GM12864 (cell line): ENCODE measurements at regions not wholly inside any gene's neighbourhood (a gene's known extent, or its start where the extent isn't known, plus 50 kb on each side); places are given as distances from the start of the nearest gene placed in this dataset.

Experiments
- DNase-seq: peaks from one replicate; pipeline ENCODE4 v3.0.0-alpha.2; 2011; ENCODE audit warnings: low read depth
- H3K4me3 ChIP-seq: 2 replicates; pipeline ENCODE4 v1.5.1; 2011; ENCODE audit warnings: mild to moderate bottlenecking, low read depth, low read length, control low read depth
- CTCF ChIP-seq: IDR thresholded peaks from 2 replicates; pipeline ENCODE4 v1.5.1; 2011; ENCODE audit warnings: low read depth, mild to moderate bottlenecking, moderate library complexity, low read length, control low read depth, inconsistent platforms; ENCODE audit errors: missing control alignments

- H3K4me3 ChIP-seq: no peak overlapping the region
- no peak for DNase-seq
- no peak for TF ChIP-seq CTCF
These were observed 421.8 kb downstream of the SPRY2 start for GRCh38 chr13:79919091-79919490.

- no peak overlapping the region for H3K4me3 ChIP-seq
- TF ChIP-seq CTCF: no peak
- DNase-seq: no peak
These were observed 422.3 kb downstream of the SPRY2 start for GRCh38 chr13:79918620-79919019.

GRCh38 chr13:79917628-79918027, 423.3 kb downstream of the SPRY2 start:
- no peak overlapping the region for H3K4me3 ChIP-seq
- no peak for TF ChIP-seq CTCF
- no peak for DNase-seq

GRCh38 chr13:79915114-79915811, 425.7 kb downstream of the SPRY2 start:
- no peak for DNase-seq
- no peak overlapping the region for H3K4me3 ChIP-seq
- no peak for TF ChIP-seq CTCF

- H3K4me3 ChIP-seq: no peak overlapping the region
- no peak for DNase-seq
- TF ChIP-seq CTCF: no peak
These were observed 427.6 kb downstream of the SPRY2 start for GRCh38 chr13:79913141-79913827.

- no peak overlapping the region for H3K4me3 ChIP-seq
- no peak for DNase-seq
- TF ChIP-seq CTCF: no peak
These were observed 428.5 kb downstream of the SPRY2 start for GRCh38 chr13:79912403-79912802.
